Loucy (cell line): ENCODE measurements at regions not wholly inside any gene's neighbourhood (a gene's known extent, or its start where the extent isn't known, plus 50 kb on each side); places are given as distances from the start of the nearest gene placed in this dataset.

Experiments used
- CTCF ChIP-seq: fragments of 200-600 bp; sonication (generic); conservative IDR thresholded peaks from 2 replicates; pipeline ENCODE4 v1.5.1; 2014; ENCODE audit warnings: mild to moderate bottlenecking, antibody characterized with exemption, low read length
- EZH2phosphoT487 ChIP-seq: fragments of 200-600 bp; IDR thresholded peaks from 2 replicates; pipeline ENCODE4 v1.6.1; 2018; ENCODE audit warnings: antibody characterized with exemption, mild to moderate bottlenecking, moderate library complexity, borderline replicate concordance

- TF ChIP-seq CTCF (no peak), EZH2phosphoT487 (no peak)
These were observed 432.1 kb downstream of the NR2F2 start for GRCh38 chr15:96762566-96762965.
